ENCODE measurements at regions not wholly inside any gene's neighbourhood (a gene's known extent, or its start where the extent isn't known, plus 50 kb on each side); places are given as distances from the start of the nearest gene placed in this dataset.
"Not testable (repeated sequence)": the region's sequence is repeated elsewhere in the genome, so short reads cannot be mapped to it uniquely, and the experiment has no call there.

GRCh38 chr20:47438464-47439381, 63.0 kb upstream of the NCOA3 start:
- no peak overlapping the region for H3K4me3 ChIP-seq (ENCODE audit: low read depth, low read length)
- TF ChIP-seq CTCF (IDR thresholded peaks at IDR 0.05; ENCODE audit: low read depth, low read length) (no peak), MAX (IDR thresholded peaks at IDR 0.05; ENCODE audit: low read depth, low read length) (no peak), POLR2A (IDR thresholded peaks at IDR 0.05; ENCODE audit: extremely low read depth, insufficient read length) (no peak), MYC (IDR thresholded peaks at IDR 0.05; ENCODE audit: low read depth, low read length) (no peak)
- no peak for DNase-seq (ENCODE audit: low read depth)

GRCh38 chr20:47440857-47441773, 60.6 kb upstream of the NCOA3 start:
- no peak overlapping the region for H3K4me3 ChIP-seq (ENCODE audit: low read depth, low read length)
- TF ChIP-seq MAX (IDR thresholded peaks at IDR 0.05; ENCODE audit: low read depth, low read length), result no peak
- no peak for TF ChIP-seq CTCF (IDR thresholded peaks at IDR 0.05; ENCODE audit: low read depth, low read length)
- TF ChIP-seq POLR2A (IDR thresholded peaks at IDR 0.05; ENCODE audit: extremely low read depth, insufficient read length), result no peak
- TF ChIP-seq MYC (IDR thresholded peaks at IDR 0.05; ENCODE audit: low read depth, low read length), result no peak
- no peak for DNase-seq (ENCODE audit: low read depth)

- H3K4me3 ChIP-seq (ENCODE audit: low read depth, low read length), result no peak overlapping the region
- TF ChIP-seq CTCF (IDR thresholded peaks at IDR 0.05; ENCODE audit: low read depth, low read length) (no peak), POLR2A (IDR thresholded peaks at IDR 0.05; ENCODE audit: extremely low read depth, insufficient read length) (no peak), MYC (IDR thresholded peaks at IDR 0.05; ENCODE audit: low read depth, low read length) (no peak), MAX (IDR thresholded peaks at IDR 0.05; ENCODE audit: low read depth, low read length) (no peak)
- DNase-seq (ENCODE audit: low read depth), result no peak
Observed at GRCh38 chr20:47441774-47442150, 59.9 kb upstream of the NCOA3 start.

- not testable (repeated sequence) for H3K4me3 ChIP-seq (ENCODE audit: low read depth, low read length); DNase-seq (ENCODE audit: low read depth)
Observed at GRCh38 chr20:47443060-47443459, 58.6 kb upstream of the NCOA3 start.

- DNase-seq (ENCODE audit: low read depth), result no peak
- no peak overlapping the region for H3K4me3 ChIP-seq (ENCODE audit: low read depth, low read length)
- TF ChIP-seq MAX (IDR thresholded peaks at IDR 0.05; ENCODE audit: low read depth, low read length) (no peak), MYC (IDR thresholded peaks at IDR 0.05; ENCODE audit: low read depth, low read length) (no peak), CTCF (IDR thresholded peaks at IDR 0.05; ENCODE audit: low read depth, low read length) (no peak), POLR2A (IDR thresholded peaks at IDR 0.05; ENCODE audit: extremely low read depth, insufficient read length) (no peak)
Observed at GRCh38 chr20:47444584-47444983, 57.1 kb upstream of the NCOA3 start.

- DNase-seq (ENCODE audit: low read depth), result no peak
- TF ChIP-seq MYC (IDR thresholded peaks at IDR 0.05; ENCODE audit: low read depth, low read length) (no peak), CTCF (IDR thresholded peaks at IDR 0.05; ENCODE audit: low read depth, low read length) (no peak), MAX (IDR thresholded peaks at IDR 0.05; ENCODE audit: low read depth, low read length) (no peak), POLR2A (IDR thresholded peaks at IDR 0.05; ENCODE audit: extremely low read depth, insufficient read length) (no peak)
- no peak overlapping the region for H3K4me3 ChIP-seq (ENCODE audit: low read depth, low read length)
Observed at GRCh38 chr20:47445291-47445690, 56.4 kb upstream of the NCOA3 start.

- DNase-seq (ENCODE audit: low read depth); H3K4me3 ChIP-seq (ENCODE audit: low read depth, low read length): not testable (repeated sequence)
Observed at GRCh38 chr20:47447350-47448296, 54.1 kb upstream of the NCOA3 start.

Data from NB4 (cell line).